Uterus (tissue), 3 donors: ENCODE measurements at regions not wholly inside any gene's neighbourhood (a gene's known extent, or its start where the extent isn't known, plus 50 kb on each side); places are given as distances from the start of the nearest gene placed in this dataset.

Experiments
- DNase-seq, 2 donors: peaks; one replicate each; pipeline ENCODE4 v3.0.0-alpha.2; 2019 to 2020
- H3K27ac ChIP-seq, 2 donors: fragments of 200-600 bp; sonication (generic); 1 replicate in 1 of 2; 2 replicates in 1 of 2; pipeline ENCODE4 v1.5.1; 2016 to 2018
- H3K27me3 ChIP-seq, 2 donors: fragments of 200-600 bp; sonication (generic); one replicate each; pipeline ENCODE4 v1.5.1; 2018 to 2019; ENCODE audit warnings: control low read depth in 1 of 2
- H3K36me3 ChIP-seq, 2 donors: fragments of 200-600 bp; sonication (generic); one replicate each; pipeline ENCODE4 v1.5.1; 2019; ENCODE audit warnings: control low read depth in 1 of 2
- H3K4me1 ChIP-seq, 2 donors: fragments of 200-600 bp; sonication (generic); one replicate each; pipeline ENCODE4 v1.5.1; 2018 to 2019; ENCODE audit warnings: control low read depth in 1 of 2
- H3K4me3 ChIP-seq, 2 donors: fragments of 200-600 bp; sonication (generic); 1 replicate in 1 of 2; 2 replicates in 1 of 2; pipeline ENCODE4 v1.5.1; 2018 to 2019; ENCODE audit warnings: mild to moderate bottlenecking in 1 of 2
- H3K9me3 ChIP-seq, 2 donors: fragments of 200-600 bp; sonication (generic); one replicate each; pipeline ENCODE4 v1.5.1; 2019; ENCODE audit warnings: control low read depth in 1 of 2
- POLR2A ChIP-seq, 2 donors: fragments of 450-650 bp; IDR thresholded peaks; one replicate each; pipeline ENCODE4 v1.6.1; 2016; ENCODE audit warnings: antibody characterized with exemption in 2 of 2, mild to moderate bottlenecking in 1 of 2, moderate library complexity in 1 of 2
- intact Hi-C: fragments of 100-400 bp; cut with DNase I; formaldehyde crosslinking; loops from one replicate; pipeline ENCODE4 v1.15.1; 2023; ENCODE audit warnings: low total_unique reads
- TF ChIP-seq, protein P1 (sequence below), 4 experiments: fragments of 200-600 bp in 2 of 4; fragments of 450-650 bp in 2 of 4; sonication (generic) in 2 of 4; IDR thresholded peaks; one replicate each; pipeline ENCODE4 v1.5.1; 2016 to 2019; ENCODE audit warnings: antibody characterized with exemption in 4 of 4, mild to moderate bottlenecking in 2 of 4, moderate library complexity in 1 of 4
- donor health status: DM: yes; HTN: yes; CAD: no.

DNA sequence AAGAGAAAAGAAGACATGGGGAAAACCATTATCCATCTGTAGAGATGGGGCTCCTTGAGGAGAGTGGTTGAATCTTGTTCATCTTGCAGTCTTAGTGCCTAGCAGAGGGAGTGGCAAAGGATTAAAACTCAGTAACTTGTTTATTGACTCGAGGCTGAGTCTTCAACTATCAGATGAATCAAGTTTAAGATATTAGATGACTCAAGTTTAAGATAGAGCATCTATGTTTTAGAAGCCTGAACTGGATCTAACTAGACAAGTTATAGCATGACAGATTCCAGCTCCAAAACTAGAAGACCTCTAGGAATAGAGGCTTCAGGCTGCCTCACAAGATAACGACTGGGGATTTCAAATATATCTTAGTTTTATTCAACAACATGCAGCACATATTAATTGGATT lies 2277.2 kb upstream of the WWC1 start:
- H3K36me3 ChIP-seq = no peaks in the 10 kb centered on the region
- no peaks in the 10 kb centered on the region for H3K27me3 ChIP-seq
- H3K4me3 ChIP-seq = no peak overlapping the region
- DNase-seq = no peak
- no peak overlapping the region for H3K27ac ChIP-seq
- no peak for TF ChIP-seq POLR2A (IDR thresholded peaks at IDR 0.05)
- TF ChIP-seq, protein P1, sequence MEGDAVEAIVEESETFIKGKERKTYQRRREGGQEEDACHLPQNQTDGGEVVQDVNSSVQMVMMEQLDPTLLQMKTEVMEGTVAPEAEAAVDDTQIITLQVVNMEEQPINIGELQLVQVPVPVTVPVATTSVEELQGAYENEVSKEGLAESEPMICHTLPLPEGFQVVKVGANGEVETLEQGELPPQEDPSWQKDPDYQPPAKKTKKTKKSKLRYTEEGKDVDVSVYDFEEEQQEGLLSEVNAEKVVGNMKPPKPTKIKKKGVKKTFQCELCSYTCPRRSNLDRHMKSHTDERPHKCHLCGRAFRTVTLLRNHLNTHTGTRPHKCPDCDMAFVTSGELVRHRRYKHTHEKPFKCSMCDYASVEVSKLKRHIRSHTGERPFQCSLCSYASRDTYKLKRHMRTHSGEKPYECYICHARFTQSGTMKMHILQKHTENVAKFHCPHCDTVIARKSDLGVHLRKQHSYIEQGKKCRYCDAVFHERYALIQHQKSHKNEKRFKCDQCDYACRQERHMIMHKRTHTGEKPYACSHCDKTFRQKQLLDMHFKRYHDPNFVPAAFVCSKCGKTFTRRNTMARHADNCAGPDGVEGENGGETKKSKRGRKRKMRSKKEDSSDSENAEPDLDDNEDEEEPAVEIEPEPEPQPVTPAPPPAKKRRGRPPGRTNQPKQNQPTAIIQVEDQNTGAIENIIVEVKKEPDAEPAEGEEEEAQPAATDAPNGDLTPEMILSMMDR (IDR thresholded peaks at IDR 0.05) = no peak
- intact Hi-C loops = no loop called here
- H3K4me1 ChIP-seq = no peaks in the 10 kb centered on the region
- no peaks in the 10 kb centered on the region for H3K9me3 ChIP-seq

DNA sequence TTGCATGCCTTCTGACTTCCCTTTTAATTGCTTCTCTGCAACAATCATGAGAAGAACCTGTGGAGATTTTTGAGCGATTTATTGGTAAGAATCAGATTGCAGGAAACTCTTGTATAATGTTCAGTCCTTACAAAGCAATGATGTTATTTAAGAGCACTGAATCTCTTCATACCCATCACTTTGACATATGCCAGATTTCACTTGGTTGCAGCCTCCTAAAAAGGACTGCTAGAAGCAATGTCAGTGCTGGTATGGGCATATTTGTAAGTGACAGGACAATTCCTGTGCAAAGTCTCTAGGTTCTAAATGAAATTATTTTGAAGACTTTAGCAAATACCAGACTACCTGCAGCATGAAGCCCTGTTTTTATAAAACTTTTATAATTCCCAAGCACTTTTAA lies 2272.7 kb upstream of the WWC1 start:
- Histone ChIP-seq H3K9me3 (no peaks in the 10 kb centered on the region), H3K36me3 (no peaks in the 10 kb centered on the region), H3K27me3 (no peaks in the 10 kb centered on the region), H3K4me1 (no peaks in the 10 kb centered on the region), H3K4me3 (no peak overlapping the region), H3K27ac (no peak overlapping the region)
- intact Hi-C loops = no loop called here
- DNase-seq = no peak
- TF ChIP-seq, protein P1 (IDR thresholded peaks at IDR 0.05) = no peak
- no peak for TF ChIP-seq POLR2A (IDR thresholded peaks at IDR 0.05)

DNA sequence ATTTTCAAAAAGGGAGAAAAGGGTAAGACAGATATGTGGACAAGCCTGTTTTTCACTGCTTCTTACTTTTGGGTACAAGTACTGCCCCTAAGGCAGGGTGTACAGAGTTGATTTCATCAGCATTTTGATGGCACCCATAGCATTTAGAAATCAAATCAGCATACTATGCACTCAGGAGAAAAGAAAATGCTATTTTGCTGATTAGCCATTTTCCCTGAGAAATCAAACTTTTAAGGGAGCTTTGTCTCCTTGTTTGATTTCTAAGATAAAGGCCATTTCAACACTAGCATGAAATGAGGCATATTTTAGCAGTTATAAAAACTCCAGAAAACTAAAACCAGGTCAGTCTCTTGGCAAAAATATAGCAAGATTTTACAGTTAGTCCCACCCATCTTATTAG lies 2269.4 kb upstream of the WWC1 start:
- Histone ChIP-seq H3K4me3 (no peak overlapping the region), H3K27ac (no peak overlapping the region), H3K36me3 (no peaks in the 10 kb centered on the region), H3K9me3 (no peaks in the 10 kb centered on the region), H3K4me1 (no peaks in the 10 kb centered on the region), H3K27me3 (no peaks in the 10 kb centered on the region)
- DNase-seq = no peak
- TF ChIP-seq, protein P1 (IDR thresholded peaks at IDR 0.05) = no peak
- TF ChIP-seq POLR2A (IDR thresholded peaks at IDR 0.05) = no peak
- intact Hi-C loops = no loop called here

DNA sequence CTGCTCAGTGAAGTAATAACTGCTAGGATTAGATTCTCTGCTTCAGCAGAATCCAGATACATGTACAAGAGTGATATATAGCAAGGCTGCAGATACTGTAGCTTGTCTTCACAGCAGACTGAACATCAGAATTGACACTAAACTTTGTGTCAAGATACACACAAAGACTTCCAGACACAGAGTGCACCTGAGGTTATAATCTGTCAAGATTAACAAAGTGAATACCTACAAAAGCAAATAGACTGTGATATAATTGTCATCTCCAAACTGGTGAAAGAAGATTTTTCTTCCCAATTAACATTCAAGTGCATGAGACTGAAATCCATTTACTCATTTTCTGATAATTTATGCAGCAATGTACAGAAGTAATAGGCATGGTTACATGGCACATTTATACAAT lies 2266.5 kb upstream of the WWC1 start:
- Histone ChIP-seq H3K27me3 (no peaks in the 10 kb centered on the region), H3K27ac (no peak overlapping the region), H3K9me3 (no peaks in the 10 kb centered on the region), H3K36me3 (no peaks in the 10 kb centered on the region), H3K4me3 (no peak overlapping the region), H3K4me1 (no peaks in the 10 kb centered on the region)
- DNase-seq = no peak
- intact Hi-C loops = no loop called here
- no peak for TF ChIP-seq POLR2A (IDR thresholded peaks at IDR 0.05)
- TF ChIP-seq, protein P1 (IDR thresholded peaks at IDR 0.05) = no peak

DNA sequence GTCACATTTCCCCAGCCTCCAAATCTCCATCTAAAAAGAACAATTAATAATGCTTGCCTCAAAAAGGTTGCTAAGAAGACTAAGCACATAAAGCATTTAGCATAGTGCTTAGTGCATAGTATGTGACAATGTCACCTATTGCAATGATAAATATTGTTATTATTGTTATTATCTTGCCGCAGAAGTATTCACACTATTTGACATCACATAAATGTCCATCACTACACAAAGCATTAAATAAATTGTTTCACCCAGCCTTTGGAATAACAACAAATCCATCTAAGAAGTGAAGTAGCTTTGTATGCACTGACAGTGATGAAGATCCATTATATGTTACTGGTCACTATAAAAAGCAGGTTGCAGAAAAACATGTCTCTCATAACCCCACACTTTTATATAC lies 2263.9 kb upstream of the WWC1 start:
- Histone ChIP-seq H3K27ac (no peak overlapping the region), H3K27me3 (no peaks in the 10 kb centered on the region), H3K4me3 (no peak overlapping the region), H3K36me3 (no peaks in the 10 kb centered on the region), H3K9me3 (no peaks in the 10 kb centered on the region), H3K4me1 (no peaks in the 10 kb centered on the region)
- TF ChIP-seq POLR2A (IDR thresholded peaks at IDR 0.05) = no peak
- TF ChIP-seq, protein P1 (IDR thresholded peaks at IDR 0.05) = no peak
- intact Hi-C loops = no loop called here
- DNase-seq = no peak
